SK-N-SH treated with all-trans-retinoic acid at 6 μM for 48 hours (cell line): ENCODE measurements at regions not wholly inside any gene's neighbourhood (a gene's known extent, or its start where the extent isn't known, plus 50 kb on each side); places are given as distances from the start of the nearest gene placed in this dataset.

ENCODE experiments used
- ATAC-seq: fragments of 200-7000 bp; cut with Tn5 transposase; 3 replicates; pipeline ENCODE4 v1.9.1; 2020; ENCODE audit warnings: mild to moderate bottlenecking, moderate library complexity
- ARNTL ChIP-seq: fragments of 450-650 bp; formaldehyde crosslinking; IDR thresholded peaks from 2 replicates; pipeline ENCODE4 v1.5.0; 2020; ENCODE audit warnings: low read depth, mild to moderate bottlenecking, moderate library complexity, borderline replicate concordance
- BACH2 ChIP-seq: fragments of 250-450 bp; sonication (Bioruptor Pico); IDR thresholded peaks from 2 replicates; pipeline ENCODE4 v1.9.0; 2021; ENCODE audit warnings: mild to moderate bottlenecking, borderline replicate concordance
- ESRRG ChIP-seq: fragments of 250-450 bp; sonication (Bioruptor Pico); IDR thresholded peaks from 2 replicates; pipeline ENCODE4 v1.6.1; 2021; ENCODE audit warnings: mild to moderate bottlenecking
- GLIS3 ChIP-seq: fragments of 250-450 bp; sonication (Bioruptor Pico); IDR thresholded peaks from 2 replicates; pipeline ENCODE4 v1.5.0; 2020; ENCODE audit warnings: mild to moderate bottlenecking, moderate library complexity
- ISL1 ChIP-seq: fragments of 250-450 bp; sonication (Bioruptor Pico); IDR thresholded peaks from 2 replicates; pipeline ENCODE4 v2.1.2; 2022; ENCODE audit warnings: mild to moderate bottlenecking, moderate library complexity
- OSR1 ChIP-seq: fragments of 250-450 bp; sonication (Bioruptor Pico); IDR thresholded peaks from 2 replicates; pipeline ENCODE4 v1.8.0; 2022; ENCODE audit warnings: moderate library complexity, mild to moderate bottlenecking, inconsistent platforms
- PPARA ChIP-seq: fragments of 250-450 bp; sonication (Bioruptor Pico); IDR thresholded peaks from 2 replicates; pipeline ENCODE4 v1.5.0; 2020; ENCODE audit warnings: mild to moderate bottlenecking, borderline replicate concordance
- RARB ChIP-seq: fragments of 250-450 bp; sonication (Bioruptor Pico); IDR thresholded peaks from 2 replicates; pipeline ENCODE4 v1.8.0; 2021; ENCODE audit warnings: mild to moderate bottlenecking, moderate library complexity
- SNAI2 ChIP-seq: fragments of 250-450 bp; sonication (Bioruptor Pico); IDR thresholded peaks from 2 replicates; pipeline ENCODE4 v1.5.0; 2020; ENCODE audit warnings: mild to moderate bottlenecking, moderate library complexity
- TOX ChIP-seq: fragments of 250-450 bp; sonication (Bioruptor Pico); IDR thresholded peaks from 2 replicates; pipeline ENCODE4 v1.8.0; 2021; ENCODE audit warnings: mild to moderate bottlenecking, moderate library complexity, borderline replicate concordance
- ZC3H10 ChIP-seq: fragments of 250-450 bp; sonication (Bioruptor Pico); IDR thresholded peaks from 2 replicates; pipeline ENCODE4 v1.5.1; 2021; ENCODE audit warnings: mild to moderate bottlenecking, moderate library complexity
- ZFP3 ChIP-seq: fragments of 250-450 bp; sonication (Bioruptor Pico); IDR thresholded peaks from 2 replicates; pipeline ENCODE4 v1.5.0; 2020; ENCODE audit warnings: mild to moderate bottlenecking, moderate library complexity
- ZNF565 ChIP-seq: fragments of 450-650 bp; formaldehyde crosslinking; conservative IDR thresholded peaks from 2 replicates; pipeline ENCODE4 v1.5.0; 2020; ENCODE audit warnings: low read depth, mild to moderate bottlenecking, moderate library complexity
- ZNF70 ChIP-seq: fragments of 450-650 bp; formaldehyde crosslinking; IDR thresholded peaks from 2 replicates; pipeline ENCODE4 v1.5.0; 2020; ENCODE audit warnings: mild to moderate bottlenecking, moderate library complexity
- ZNF8 ChIP-seq: fragments of 450-650 bp; formaldehyde crosslinking; IDR thresholded peaks from 2 replicates; pipeline ENCODE4 v1.5.0; 2020; ENCODE audit warnings: mild to moderate bottlenecking, moderate library complexity
- TF ChIP-seq, protein P1 (sequence below): fragments of 250-450 bp; sonication (Bioruptor Pico); IDR thresholded peaks from 2 replicates; pipeline ENCODE4 v1.5.0; 2020; ENCODE audit warnings: mild to moderate bottlenecking, moderate library complexity
- TF ChIP-seq, protein P2 (sequence below): fragments of 250-450 bp; sonication (Bioruptor Pico); IDR thresholded peaks from 2 replicates; pipeline ENCODE4 v1.8.0; 2020; ENCODE audit warnings: mild to moderate bottlenecking, moderate library complexity, borderline replicate concordance
- TF ChIP-seq, protein P3 (sequence below): fragments of 250-450 bp; sonication (Bioruptor Pico); IDR thresholded peaks from 2 replicates; pipeline ENCODE4 v1.5.1; 2021; ENCODE audit warnings: mild to moderate bottlenecking, moderate library complexity
- TF ChIP-seq, protein P4 (sequence below): fragments of 250-450 bp; sonication (Bioruptor Pico); IDR thresholded peaks from 2 replicates; pipeline ENCODE4 v1.8.0; 2021; ENCODE audit warnings: low read depth, mild to moderate bottlenecking, moderate library complexity, borderline replicate concordance

DNA sequence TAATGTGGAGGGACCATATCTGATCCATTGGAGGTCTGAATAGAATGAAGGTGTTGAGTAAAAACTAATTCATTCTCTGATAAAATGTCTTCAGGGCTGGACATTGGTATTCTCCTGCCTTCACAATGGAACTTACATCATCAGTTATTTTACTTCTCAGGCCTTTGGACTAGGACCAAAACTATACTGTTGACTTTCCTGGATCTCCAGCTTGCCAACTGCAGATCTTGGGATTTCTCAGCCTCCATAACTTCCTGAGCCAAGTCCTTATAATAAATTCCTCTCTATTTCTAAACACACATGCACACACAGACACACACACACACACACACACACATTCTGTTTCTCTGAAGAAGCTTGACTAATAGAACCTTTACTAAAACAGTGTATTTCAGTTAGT lies 1858.6 kb upstream of the ADGRL3 start (continued):
- TF ChIP-seq, protein P1, sequence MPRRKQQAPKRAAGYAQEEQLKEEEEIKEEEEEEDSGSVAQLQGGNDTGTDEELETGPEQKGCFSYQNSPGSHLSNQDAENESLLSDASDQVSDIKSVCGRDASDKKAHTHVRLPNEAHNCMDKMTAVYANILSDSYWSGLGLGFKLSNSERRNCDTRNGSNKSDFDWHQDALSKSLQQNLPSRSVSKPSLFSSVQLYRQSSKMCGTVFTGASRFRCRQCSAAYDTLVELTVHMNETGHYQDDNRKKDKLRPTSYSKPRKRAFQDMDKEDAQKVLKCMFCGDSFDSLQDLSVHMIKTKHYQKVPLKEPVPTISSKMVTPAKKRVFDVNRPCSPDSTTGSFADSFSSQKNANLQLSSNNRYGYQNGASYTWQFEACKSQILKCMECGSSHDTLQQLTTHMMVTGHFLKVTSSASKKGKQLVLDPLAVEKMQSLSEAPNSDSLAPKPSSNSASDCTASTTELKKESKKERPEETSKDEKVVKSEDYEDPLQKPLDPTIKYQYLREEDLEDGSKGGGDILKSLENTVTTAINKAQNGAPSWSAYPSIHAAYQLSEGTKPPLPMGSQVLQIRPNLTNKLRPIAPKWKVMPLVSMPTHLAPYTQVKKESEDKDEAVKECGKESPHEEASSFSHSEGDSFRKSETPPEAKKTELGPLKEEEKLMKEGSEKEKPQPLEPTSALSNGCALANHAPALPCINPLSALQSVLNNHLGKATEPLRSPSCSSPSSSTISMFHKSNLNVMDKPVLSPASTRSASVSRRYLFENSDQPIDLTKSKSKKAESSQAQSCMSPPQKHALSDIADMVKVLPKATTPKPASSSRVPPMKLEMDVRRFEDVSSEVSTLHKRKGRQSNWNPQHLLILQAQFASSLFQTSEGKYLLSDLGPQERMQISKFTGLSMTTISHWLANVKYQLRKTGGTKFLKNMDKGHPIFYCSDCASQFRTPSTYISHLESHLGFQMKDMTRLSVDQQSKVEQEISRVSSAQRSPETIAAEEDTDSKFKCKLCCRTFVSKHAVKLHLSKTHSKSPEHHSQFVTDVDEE (CRISPR knock-in tag), result no peak
- TF ChIP-seq ZNF8 (CRISPR knock-in tag) (no peak), PPARA (CRISPR knock-in tag) (no peak), BACH2 (no peak), ZNF70 (CRISPR knock-in tag) (no peak), RARB (CRISPR knock-in tag) (no peak), SNAI2 (CRISPR knock-in tag) (no peak), ISL1 (CRISPR knock-in tag) (no peak), ZNF565 (CRISPR knock-in tag) (no peak), ARNTL (CRISPR knock-in tag) (no peak), ESRRG (no peak), OSR1 (CRISPR knock-in tag) (no peak)
- TF ChIP-seq, protein P2, sequence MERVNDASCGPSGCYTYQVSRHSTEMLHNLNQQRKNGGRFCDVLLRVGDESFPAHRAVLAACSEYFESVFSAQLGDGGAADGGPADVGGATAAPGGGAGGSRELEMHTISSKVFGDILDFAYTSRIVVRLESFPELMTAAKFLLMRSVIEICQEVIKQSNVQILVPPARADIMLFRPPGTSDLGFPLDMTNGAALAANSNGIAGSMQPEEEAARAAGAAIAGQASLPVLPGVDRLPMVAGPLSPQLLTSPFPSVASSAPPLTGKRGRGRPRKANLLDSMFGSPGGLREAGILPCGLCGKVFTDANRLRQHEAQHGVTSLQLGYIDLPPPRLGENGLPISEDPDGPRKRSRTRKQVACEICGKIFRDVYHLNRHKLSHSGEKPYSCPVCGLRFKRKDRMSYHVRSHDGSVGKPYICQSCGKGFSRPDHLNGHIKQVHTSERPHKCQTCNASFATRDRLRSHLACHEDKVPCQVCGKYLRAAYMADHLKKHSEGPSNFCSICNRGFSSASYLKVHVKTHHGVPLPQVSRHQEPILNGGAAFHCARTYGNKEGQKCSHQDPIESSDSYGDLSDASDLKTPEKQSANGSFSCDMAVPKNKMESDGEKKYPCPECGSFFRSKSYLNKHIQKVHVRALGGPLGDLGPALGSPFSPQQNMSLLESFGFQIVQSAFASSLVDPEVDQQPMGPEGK, result no peak

DNA sequence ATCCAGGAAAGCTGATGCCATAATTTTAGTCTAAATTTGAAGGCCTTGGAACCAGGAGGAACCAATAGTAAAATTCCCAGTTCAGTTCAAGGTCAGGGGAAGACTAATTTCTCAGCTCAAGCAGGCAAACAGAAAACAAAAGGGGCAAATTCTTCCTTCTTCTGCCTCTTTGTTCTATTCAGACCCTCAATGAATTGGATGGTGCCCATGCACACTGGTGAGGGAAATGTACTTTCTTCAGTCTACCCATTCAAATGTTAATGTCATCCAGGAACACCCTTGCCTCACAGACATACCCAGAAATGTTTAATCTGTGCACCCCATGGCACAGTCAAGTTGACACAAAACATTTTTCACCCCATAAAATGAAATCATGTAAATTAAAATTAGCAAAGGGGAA lies 1851.2 kb upstream of the ADGRL3 start:
- no peak for ATAC-seq
- no peak for TF ChIP-seq GLIS3 (CRISPR knock-in tag)
- TF ChIP-seq ZNF8 (CRISPR knock-in tag), result no peak
- no peak for TF ChIP-seq OSR1 (CRISPR knock-in tag)
- no peak for TF ChIP-seq ISL1 (CRISPR knock-in tag)
- TF ChIP-seq ZC3H10, result no peak
- TF ChIP-seq RARB (CRISPR knock-in tag), result no peak
- no peak for TF ChIP-seq TOX (CRISPR knock-in tag)
- no peak for TF ChIP-seq ZFP3 (CRISPR knock-in tag)
- no peak for TF ChIP-seq BACH2
- TF ChIP-seq ZNF565 (CRISPR knock-in tag), result no peak
- TF ChIP-seq, all 23 proteins: peak for 0

DNA sequence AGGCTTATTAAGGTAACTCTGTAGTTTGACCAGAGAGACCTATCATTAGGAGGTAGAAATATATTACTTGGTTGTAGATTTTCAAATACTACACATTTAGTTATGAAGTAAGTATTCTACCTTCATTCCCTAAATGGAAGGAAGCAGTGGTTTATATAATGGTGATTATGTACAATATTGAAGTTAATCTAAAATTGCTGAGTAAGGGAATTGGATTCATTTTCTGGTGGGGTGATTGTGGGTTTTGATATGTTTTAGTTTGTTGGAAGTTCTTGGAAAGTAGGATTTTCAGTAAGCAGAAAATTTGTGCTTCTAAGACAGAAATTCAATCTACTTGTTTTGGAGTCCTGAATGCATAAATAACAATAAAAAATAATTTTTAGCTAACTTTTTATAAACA lies 1830.9 kb upstream of the ADGRL3 start:
- no peak for ATAC-seq
- TF ChIP-seq, protein P1 (CRISPR knock-in tag), result no peak
- TF ChIP-seq, protein P3, sequence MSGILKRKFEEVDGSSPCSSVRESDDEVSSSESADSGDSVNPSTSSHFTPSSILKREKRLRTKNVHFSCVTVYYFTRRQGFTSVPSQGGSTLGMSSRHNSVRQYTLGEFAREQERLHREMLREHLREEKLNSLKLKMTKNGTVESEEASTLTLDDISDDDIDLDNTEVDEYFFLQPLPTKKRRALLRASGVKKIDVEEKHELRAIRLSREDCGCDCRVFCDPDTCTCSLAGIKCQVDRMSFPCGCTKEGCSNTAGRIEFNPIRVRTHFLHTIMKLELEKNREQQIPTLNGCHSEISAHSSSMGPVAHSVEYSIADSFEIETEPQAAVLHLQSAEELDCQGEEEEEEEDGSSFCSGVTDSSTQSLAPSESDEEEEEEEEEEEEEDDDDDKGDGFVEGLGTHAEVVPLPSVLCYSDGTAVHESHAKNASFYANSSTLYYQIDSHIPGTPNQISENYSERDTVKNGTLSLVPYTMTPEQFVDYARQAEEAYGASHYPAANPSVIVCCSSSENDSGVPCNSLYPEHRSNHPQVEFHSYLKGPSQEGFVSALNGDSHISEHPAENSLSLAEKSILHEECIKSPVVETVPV, result no peak
- no peak for TF ChIP-seq ZNF8 (CRISPR knock-in tag)
- no peak for TF ChIP-seq BACH2
- TF ChIP-seq ESRRG, result no peak
- no peak for TF ChIP-seq ARNTL (CRISPR knock-in tag)
- no peak for TF ChIP-seq ISL1 (CRISPR knock-in tag)
- no peak for TF ChIP-seq ZFP3 (CRISPR knock-in tag)

DNA sequence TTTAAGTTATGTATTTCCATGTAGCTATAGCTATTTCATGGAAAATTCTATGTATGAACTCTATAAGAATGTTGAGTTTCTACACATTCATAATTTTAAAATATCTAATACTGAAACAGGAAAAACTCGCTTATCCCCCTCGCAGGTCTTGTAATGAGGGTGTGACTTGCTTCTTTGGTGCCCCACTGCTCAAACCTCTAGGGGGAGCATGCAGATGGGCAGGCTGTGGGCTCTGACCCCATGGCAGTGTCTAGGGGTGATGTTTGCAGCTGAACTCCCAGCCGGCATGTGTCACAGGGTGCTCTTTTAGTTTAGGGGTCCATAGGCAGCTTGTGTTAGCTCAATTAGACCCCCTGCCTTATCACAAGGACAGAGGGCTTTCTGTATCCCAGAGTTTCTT lies 1825.7 kb upstream of the ADGRL3 start:
- TF ChIP-seq ZNF70 (CRISPR knock-in tag), result no peak
- TF ChIP-seq, protein P4, sequence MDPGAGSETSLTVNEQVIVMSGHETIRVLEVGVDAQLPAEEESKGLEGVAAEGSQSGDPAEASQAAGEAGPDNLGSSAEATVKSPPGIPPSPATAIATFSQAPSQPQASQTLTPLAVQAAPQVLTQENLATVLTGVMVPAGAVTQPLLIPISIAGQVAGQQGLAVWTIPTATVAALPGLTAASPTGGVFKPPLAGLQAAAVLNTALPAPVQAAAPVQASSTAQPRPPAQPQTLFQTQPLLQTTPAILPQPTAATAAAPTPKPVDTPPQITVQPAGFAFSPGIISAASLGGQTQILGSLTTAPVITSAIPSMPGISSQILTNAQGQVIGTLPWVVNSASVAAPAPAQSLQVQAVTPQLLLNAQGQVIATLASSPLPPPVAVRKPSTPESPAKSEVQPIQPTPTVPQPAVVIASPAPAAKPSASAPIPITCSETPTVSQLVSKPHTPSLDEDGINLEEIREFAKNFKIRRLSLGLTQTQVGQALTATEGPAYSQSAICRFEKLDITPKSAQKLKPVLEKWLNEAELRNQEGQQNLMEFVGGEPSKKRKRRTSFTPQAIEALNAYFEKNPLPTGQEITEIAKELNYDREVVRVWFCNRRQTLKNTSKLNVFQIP (CRISPR knock-in tag), result no peak
- TF ChIP-seq SNAI2 (CRISPR knock-in tag), result no peak
- no peak for TF ChIP-seq ZC3H10
- no peak for TF ChIP-seq PPARA (CRISPR knock-in tag)
- TF ChIP-seq, protein P1 (CRISPR knock-in tag), result no peak
- TF ChIP-seq, protein P3, result no peak
- no peak for ATAC-seq
